ENCODE measurements at regions not wholly inside any gene's neighbourhood (a gene's known extent, or its start where the extent isn't known, plus 50 kb on each side); places are given as distances from the start of the nearest gene placed in this dataset.

DNA sequence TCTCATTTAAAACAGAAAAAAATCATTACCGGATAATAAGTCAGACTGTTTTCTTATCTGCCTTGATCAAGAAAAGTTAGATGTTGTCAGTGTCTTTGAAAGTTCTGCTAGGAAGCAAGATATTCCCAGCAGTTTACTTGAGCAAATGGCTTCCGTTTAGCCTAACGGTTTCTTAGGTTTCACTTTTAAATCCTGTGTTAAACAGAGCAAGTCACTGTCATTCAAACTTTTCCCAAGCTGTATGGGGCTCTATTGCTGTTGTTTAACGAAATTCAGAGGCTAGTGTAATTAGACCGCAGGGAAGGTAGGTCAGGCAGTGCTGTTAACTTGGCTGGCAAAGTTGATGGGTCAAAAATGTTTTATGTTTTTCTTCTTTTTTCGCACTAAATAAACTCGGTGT lies 80.3 kb upstream of the NEIL3 start:
- Histone ChIP-seq H3K27ac (ENCODE audit: low read length) (no peak overlapping the region), H3K4me1 (ENCODE audit: insufficient read depth, low read length) (peaks cover 4% of the 10 kb centered on the region; the same call in 1 of the 2 replicates), H3K4me3 (ENCODE audit: low read length) (no peak overlapping the region), H3K36me3 (ENCODE audit: insufficient read depth, low read depth, low read length) (no peaks in the 10 kb centered on the region), H3K9ac (ENCODE audit: low read depth, low read length) (no peak overlapping the region), H3K9me3 (ENCODE audit: insufficient read depth, low read depth, low read length) (no peaks in the 10 kb centered on the region), H3K27me3 (ENCODE audit: insufficient read depth, low read length) (no peaks in the 10 kb centered on the region)

DNA sequence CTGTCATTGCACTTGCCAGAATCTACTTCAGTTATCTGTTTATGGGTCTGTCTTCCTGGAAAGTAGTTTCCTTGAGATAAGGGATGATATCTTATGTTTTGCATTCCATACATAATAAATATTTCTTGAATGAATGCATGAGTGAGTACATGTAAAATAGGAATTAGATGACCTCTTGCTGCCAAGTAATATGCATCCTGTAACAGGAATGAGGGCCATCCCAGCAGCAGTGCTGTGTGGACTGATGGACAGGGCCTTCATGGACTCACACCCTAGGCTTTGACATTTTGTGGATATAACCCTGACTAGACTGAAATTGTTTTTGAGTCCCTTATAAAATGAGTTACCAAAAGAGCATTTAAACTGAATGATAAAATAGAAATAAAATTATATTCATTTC lies 77.2 kb upstream of the NEIL3 start:
- Histone ChIP-seq H3K36me3 (ENCODE audit: insufficient read depth, low read depth, low read length) (no peaks in the 10 kb centered on the region), H3K4me3 (ENCODE audit: low read length) (no peak overlapping the region), H3K9ac (ENCODE audit: low read depth, low read length) (no peak overlapping the region), H3K27ac (ENCODE audit: low read length) (no peak overlapping the region), H3K27me3 (ENCODE audit: insufficient read depth, low read length) (no peaks in the 10 kb centered on the region), H3K9me3 (ENCODE audit: insufficient read depth, low read depth, low read length) (no peaks in the 10 kb centered on the region), H3K4me1 (ENCODE audit: insufficient read depth, low read length) (peaks cover 4% of the 10 kb centered on the region; the same call in 1 of the 2 replicates)

DNA sequence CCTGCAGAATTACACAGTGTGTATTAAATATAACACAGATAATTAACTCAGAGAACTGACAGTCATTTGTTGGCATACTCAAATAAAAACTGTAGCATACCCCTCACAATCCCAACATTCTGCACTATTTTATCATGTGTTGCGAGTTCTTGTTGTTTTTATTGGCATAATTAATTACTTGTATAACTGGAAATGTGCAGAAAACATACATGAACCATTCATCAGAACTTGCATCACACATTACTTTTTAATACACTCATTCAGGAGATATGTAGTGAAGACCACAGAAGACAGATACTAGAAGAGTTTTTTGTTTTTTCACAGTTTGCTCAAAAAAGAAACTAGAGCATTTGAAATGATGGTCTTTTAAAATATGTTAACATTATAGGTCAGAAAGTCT lies 74.6 kb upstream of the NEIL3 start:
- no peak overlapping the region for H3K9ac ChIP-seq (ENCODE audit: low read depth, low read length)
- H3K4me1 ChIP-seq (ENCODE audit: insufficient read depth, low read length): peaks cover 9% of the 10 kb centered on the region; the same call in 1 of the 2 replicates
- H3K27me3 ChIP-seq (ENCODE audit: insufficient read depth, low read length): no peaks in the 10 kb centered on the region
- no peak overlapping the region for H3K4me3 ChIP-seq (ENCODE audit: low read length)
- H3K36me3 ChIP-seq (ENCODE audit: insufficient read depth, low read depth, low read length): no peaks in the 10 kb centered on the region
- no peaks in the 10 kb centered on the region for H3K9me3 ChIP-seq (ENCODE audit: insufficient read depth, low read depth, low read length)
- no peak overlapping the region for H3K27ac ChIP-seq (ENCODE audit: low read length)

DNA sequence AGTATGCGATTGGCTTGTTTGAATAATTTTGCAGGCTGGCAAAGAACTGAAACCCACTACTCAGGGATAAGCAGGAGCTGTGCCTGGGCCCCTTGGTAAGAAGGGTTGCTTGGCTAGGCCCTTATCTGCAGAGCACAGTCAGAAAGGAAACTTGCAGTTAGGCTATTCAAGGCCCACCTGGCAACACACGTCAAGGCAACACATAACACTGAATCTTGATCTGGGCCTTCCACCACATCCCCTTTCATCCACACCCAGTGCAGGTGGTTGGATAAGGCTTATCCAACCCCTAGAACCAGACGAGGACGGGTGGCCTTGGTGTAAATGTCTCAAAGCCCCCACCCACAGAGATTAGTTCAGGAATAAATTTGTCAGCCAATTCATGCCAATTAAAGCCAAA lies 72.8 kb upstream of the NEIL3 start:
- no peak overlapping the region for H3K4me3 ChIP-seq (ENCODE audit: low read length)
- no peaks in the 10 kb centered on the region for H3K27me3 ChIP-seq (ENCODE audit: insufficient read depth, low read length)
- no peak overlapping the region for H3K27ac ChIP-seq (ENCODE audit: low read length)
- peaks cover 9% of the 10 kb centered on the region; the same call in 1 of the 2 replicates for H3K4me1 ChIP-seq (ENCODE audit: insufficient read depth, low read length)
- no peak overlapping the region for H3K9ac ChIP-seq (ENCODE audit: low read depth, low read length)
- no peaks in the 10 kb centered on the region for H3K36me3 ChIP-seq (ENCODE audit: insufficient read depth, low read depth, low read length)
- no peaks in the 10 kb centered on the region for H3K9me3 ChIP-seq (ENCODE audit: insufficient read depth, low read depth, low read length)

DNA sequence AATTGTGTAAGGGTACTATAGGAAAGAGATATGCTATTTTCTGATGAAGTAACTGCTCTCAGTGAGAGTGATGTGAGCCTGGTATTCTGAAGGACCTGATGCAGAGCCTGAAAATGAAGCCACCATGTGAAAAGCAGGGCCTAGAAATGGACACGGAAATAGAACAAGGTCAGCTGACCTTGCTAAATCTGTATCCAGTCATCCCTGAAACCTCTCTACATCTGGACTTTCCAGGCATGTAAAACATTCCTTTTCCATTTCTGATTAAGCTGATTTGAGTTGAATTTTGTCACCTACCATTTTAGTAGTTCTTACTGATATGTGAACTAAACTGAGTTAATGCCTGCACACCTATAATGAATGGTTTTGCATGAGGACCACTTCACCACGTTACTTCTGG lies 72.4 kb upstream of the NEIL3 start:
- Histone ChIP-seq H3K9me3 (ENCODE audit: insufficient read depth, low read depth, low read length) (no peaks in the 10 kb centered on the region), H3K27me3 (ENCODE audit: insufficient read depth, low read length) (no peaks in the 10 kb centered on the region), H3K9ac (ENCODE audit: low read depth, low read length) (no peak overlapping the region), H3K27ac (ENCODE audit: low read length) (no peak overlapping the region), H3K4me1 (ENCODE audit: insufficient read depth, low read length) (peaks cover 9% of the 10 kb centered on the region; the same call in 1 of the 2 replicates), H3K36me3 (ENCODE audit: insufficient read depth, low read depth, low read length) (no peaks in the 10 kb centered on the region), H3K4me3 (ENCODE audit: low read length) (no peak overlapping the region)

DNA sequence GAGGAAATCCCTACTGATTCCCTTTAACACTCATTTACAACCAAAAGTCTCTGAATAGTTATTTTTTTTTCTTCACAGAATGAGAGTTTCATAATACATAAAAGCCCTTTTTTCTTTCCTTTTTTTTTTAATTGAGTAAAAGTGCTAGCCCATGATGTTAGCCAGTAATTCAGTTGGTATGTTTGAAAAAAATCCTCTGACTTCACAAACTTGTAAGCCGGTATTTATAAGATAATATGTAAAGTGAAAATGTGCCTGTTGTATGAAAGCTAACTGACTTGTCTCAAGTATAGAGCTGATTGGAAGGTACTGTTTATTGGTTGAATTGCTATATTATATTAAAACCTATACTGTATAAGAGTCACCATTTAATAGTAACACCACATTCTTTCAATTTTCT lies 70.2 kb upstream of the NEIL3 start:
- Histone ChIP-seq H3K36me3 (ENCODE audit: insufficient read depth, low read depth, low read length) (no peaks in the 10 kb centered on the region), H3K27ac (ENCODE audit: low read length) (no peak overlapping the region), H3K9me3 (ENCODE audit: insufficient read depth, low read depth, low read length) (no peaks in the 10 kb centered on the region), H3K4me3 (ENCODE audit: low read length) (no peak overlapping the region), H3K9ac (ENCODE audit: low read depth, low read length) (no peak overlapping the region), H3K4me1 (ENCODE audit: insufficient read depth, low read length) (peaks cover 9% of the 10 kb centered on the region; the same call in 1 of the 2 replicates), H3K27me3 (ENCODE audit: insufficient read depth, low read length) (no peaks in the 10 kb centered on the region)

DNA sequence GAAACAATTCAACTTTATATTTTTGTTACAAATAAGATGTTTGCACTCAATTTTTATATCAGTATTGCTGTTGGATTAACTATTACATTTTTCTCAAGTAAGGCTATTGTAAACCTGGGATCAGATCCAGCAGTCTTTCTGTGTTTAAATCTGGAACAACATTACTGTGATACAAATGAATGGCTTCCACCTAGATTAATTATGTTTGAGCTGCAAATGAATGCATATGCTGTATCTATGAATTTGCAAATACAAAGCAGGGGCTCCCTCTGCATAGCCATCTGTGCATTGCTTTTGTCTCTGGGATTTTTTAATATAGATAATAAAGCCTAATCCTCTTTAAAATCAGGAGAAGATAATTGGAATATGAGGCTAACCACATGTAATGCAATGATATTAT lies 69.8 kb upstream of the NEIL3 start:
- Histone ChIP-seq H3K4me3 (ENCODE audit: low read length) (no peak overlapping the region), H3K27me3 (ENCODE audit: insufficient read depth, low read length) (no peaks in the 10 kb centered on the region), H3K36me3 (ENCODE audit: insufficient read depth, low read depth, low read length) (no peaks in the 10 kb centered on the region), H3K9ac (ENCODE audit: low read depth, low read length) (no peak overlapping the region), H3K27ac (ENCODE audit: low read length) (no peak overlapping the region), H3K9me3 (ENCODE audit: insufficient read depth, low read depth, low read length) (no peaks in the 10 kb centered on the region), H3K4me1 (ENCODE audit: insufficient read depth, low read length) (peaks cover 9% of the 10 kb centered on the region; the same call in 1 of the 2 replicates)

DNA sequence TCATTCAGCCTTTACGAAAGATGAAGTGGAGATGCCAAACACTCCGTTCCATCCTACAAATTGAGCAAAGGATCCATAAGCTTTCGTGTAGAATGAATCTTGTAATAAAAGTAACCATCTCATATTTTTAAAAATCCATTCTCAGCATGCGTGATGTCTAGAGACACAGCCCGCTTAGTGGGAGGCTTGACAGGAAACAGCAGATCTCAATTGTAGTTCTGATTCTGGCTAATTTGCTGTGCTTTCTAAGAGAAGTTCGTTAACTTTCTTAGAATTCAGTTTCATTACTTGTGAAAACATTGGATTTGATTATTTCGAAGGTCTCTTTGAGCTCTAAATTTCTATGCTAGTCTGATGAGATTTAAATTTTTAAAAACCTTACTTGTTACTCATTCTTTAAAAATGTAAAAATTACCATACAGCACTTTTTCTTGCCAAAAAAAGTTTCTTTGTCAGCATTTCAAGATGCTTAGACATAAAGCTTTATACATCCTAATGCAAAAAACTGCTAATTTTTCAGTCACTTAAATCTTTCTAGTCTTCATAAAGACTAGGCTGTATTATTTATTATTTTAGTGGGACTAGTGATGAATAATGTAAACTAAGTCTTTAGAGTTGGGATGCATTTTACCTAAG lies 66.9 kb upstream of the NEIL3 start:
- Histone ChIP-seq H3K4me3 (ENCODE audit: low read length) (no peak overlapping the region), H3K9me3 (ENCODE audit: insufficient read depth, low read depth, low read length) (no peaks in the 10 kb centered on the region), H3K9ac (ENCODE audit: low read depth, low read length) (no peak overlapping the region), H3K36me3 (ENCODE audit: insufficient read depth, low read depth, low read length) (no peaks in the 10 kb centered on the region), H3K4me1 (ENCODE audit: insufficient read depth, low read length) (peaks cover 9% of the 10 kb centered on the region; the same call in 1 of the 2 replicates), H3K27ac (ENCODE audit: low read length) (no peak overlapping the region), H3K27me3 (ENCODE audit: insufficient read depth, low read length) (no peaks in the 10 kb centered on the region)

DNA sequence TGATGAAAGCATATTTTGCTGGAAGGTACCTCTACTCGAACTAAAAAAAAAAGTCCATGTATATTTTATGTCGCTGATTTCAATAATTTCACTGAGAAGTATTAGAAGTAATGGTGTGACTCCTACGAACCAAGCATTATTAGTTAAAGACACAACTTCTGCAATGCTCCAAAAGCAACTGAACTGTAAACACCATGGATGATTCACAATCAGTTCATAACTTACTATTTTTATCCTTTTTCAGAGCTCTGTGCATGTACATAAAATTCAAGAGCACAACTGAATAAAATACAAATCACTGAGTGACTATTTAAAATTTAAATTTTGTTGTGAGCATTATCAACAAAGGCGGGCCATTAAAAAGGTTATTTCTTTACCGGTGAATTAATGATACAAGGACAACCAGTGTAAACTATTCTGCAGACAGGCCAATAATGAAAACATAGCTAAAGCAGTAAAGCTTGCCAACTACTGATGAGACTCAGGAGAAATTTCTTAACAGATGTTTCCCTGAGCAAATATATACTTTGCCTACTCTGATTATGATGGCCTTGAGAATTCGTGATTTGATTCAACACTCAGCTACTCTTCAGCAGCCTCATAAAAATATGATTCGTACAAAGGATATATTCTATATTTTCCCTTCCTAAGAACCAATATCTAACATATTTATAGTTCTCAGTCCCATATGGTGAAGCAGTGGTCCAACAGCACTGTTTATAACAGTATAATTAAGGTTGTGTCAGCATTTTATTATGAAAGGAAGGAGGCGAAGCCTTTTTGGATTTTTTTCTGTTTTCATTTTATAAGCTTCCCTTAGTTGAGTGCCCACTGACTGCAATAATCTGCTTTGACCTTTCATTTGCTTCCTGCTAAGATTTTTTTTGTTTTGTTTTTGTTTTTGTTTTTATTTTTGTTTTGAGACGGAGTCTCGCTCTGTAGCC lies 62.8 kb upstream of the NEIL3 start:
- no peaks in the 10 kb centered on the region for H3K36me3 ChIP-seq (ENCODE audit: insufficient read depth, low read depth, low read length)
- H3K4me1 ChIP-seq (ENCODE audit: insufficient read depth, low read length): no peaks in the 10 kb centered on the region
- H3K27ac ChIP-seq (ENCODE audit: low read length): no peak overlapping the region
- H3K9ac ChIP-seq (ENCODE audit: low read depth, low read length): no peak overlapping the region
- H3K27me3 ChIP-seq (ENCODE audit: insufficient read depth, low read length): 0 out of 2 replicates have a peak, but pooled peaks cover 4% of the 10 kb centered on the region
- H3K4me3 ChIP-seq (ENCODE audit: low read length): no peak overlapping the region
- H3K9me3 ChIP-seq (ENCODE audit: insufficient read depth, low read depth, low read length): no peaks in the 10 kb centered on the region

DNA sequence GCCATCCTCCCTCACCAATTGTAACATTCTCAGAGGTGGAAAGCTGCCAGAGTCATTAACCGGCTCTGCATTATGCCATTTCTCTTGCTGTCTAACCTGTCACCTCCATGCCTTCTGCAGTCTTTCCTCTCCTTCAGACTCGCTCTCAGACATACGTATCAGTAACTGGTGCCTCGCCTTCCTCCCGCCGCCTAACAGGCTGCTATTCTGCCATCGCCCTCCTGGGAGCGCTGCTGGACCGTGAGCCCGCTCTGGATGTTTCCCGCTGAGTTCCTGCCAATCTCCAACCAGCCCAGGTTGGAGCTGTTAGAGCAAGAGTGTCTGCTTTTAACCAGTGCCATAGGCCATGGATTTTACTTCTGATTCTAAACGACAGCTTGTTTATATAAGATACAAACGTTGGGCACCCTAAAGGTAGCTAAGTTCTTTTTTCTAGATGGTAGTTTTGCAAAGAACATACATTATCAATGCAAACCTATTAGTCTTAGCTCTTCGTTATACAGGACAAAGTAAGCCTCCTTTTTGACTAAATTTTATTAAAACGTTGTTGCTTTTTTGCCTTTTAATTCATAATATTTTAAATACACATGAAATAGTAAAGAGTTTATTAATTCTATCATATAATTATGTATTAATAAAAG lies 59.5 kb upstream of the NEIL3 start:
- no peaks in the 10 kb centered on the region for H3K9me3 ChIP-seq (ENCODE audit: insufficient read depth, low read depth, low read length)
- H3K36me3 ChIP-seq (ENCODE audit: insufficient read depth, low read depth, low read length): no peaks in the 10 kb centered on the region

DNA sequence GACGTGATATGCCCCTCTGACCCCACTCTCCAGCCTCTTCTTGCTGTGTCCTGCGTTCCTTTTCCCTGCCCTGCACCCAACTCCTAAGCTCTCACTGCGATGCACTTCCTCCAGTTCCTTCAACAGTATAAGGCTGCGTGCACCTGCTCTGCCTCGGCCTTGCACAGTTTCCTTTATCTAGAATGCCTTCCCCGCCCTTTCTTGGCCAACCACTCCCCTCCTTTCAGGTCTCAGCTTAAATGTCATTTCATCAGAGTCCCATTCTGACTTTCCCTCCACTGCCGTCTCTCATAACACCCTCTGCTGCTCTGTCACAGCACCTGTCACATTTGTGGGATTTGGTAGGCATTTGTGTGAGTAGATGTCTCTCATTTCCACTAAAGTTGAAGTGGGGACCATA lies 58.4 kb upstream of the NEIL3 start:
- 0 out of 2 replicates have a peak, but pooled peaks cover 4% of the 10 kb centered on the region for H3K27me3 ChIP-seq (ENCODE audit: insufficient read depth, low read length)
- no peaks in the 10 kb centered on the region for H3K4me1 ChIP-seq (ENCODE audit: insufficient read depth, low read length)
- no peaks in the 10 kb centered on the region for H3K9me3 ChIP-seq (ENCODE audit: insufficient read depth, low read depth, low read length)
- no peaks in the 10 kb centered on the region for H3K36me3 ChIP-seq (ENCODE audit: insufficient read depth, low read depth, low read length)
- no peak overlapping the region for H3K4me3 ChIP-seq (ENCODE audit: low read length)
- no peak overlapping the region for H3K27ac ChIP-seq (ENCODE audit: low read length)
- no peak overlapping the region for H3K9ac ChIP-seq (ENCODE audit: low read depth, low read length)

More for the DNA sequence above, 59.5 kb upstream of the NEIL3 start:
- Histone ChIP-seq H3K9ac (ENCODE audit: low read depth, low read length) (no peak overlapping the region), H3K27ac (ENCODE audit: low read length) (no peak overlapping the region), H3K4me1 (ENCODE audit: insufficient read depth, low read length) (no peaks in the 10 kb centered on the region), H3K4me3 (ENCODE audit: low read length) (no peak overlapping the region), H3K27me3 (ENCODE audit: insufficient read depth, low read length) (0 out of 2 replicates have a peak, but pooled peaks cover 4% of the 10 kb centered on the region)

Data from iPS-20b (cell line).